Dermis microvascular lymphatic vessel endothelial cell (primary cell): ENCODE measurements at regions not wholly inside any gene's neighbourhood (a gene's known extent, or its start where the extent isn't known, plus 50 kb on each side); places are given as distances from the start of the nearest gene placed in this dataset.

ENCODE experiments used
- DNase-seq, 2 donors: peaks; one replicate each; pipeline versions ENCODE4 v3.0.0 to v3.0.0-alpha.2; 2010; ENCODE audit warnings: low read depth in 2 of 2

DNA sequence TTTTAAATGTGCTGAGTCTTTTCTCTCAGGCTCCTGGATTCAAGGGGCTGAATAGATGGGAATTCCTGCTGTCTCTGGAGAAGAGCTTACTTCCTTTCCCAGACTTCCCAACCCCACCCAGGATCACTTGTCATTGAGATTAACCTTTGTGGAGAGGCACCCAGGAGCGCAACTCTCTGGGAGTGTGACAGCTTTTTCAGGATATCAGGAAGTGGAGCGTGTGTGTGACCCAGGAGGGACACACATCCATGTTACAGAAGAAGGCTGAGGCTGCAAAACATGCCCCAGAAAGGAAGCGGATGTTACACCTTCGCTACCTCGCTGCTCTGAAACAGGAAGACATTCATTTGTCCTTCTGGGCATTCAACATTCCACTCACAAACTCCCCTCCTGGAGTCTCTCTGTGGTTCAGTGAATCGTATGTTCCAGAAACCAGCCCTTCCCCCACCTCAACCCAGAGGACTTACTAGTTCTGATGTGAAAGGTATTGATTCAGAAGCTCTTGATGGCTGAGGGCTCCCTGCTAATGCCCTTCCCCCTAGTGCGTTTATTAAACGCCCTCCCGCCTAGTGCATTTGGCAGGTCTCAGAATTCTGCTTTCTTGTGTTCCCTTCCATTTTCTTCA lies 523.9 kb downstream of the TNS1 start:
- no peak for DNase-seq

- no peak for DNase-seq
These were observed 525.2 kb downstream of the TNS1 start for GRCh38 chr2:217477583-217477982.

DNA sequence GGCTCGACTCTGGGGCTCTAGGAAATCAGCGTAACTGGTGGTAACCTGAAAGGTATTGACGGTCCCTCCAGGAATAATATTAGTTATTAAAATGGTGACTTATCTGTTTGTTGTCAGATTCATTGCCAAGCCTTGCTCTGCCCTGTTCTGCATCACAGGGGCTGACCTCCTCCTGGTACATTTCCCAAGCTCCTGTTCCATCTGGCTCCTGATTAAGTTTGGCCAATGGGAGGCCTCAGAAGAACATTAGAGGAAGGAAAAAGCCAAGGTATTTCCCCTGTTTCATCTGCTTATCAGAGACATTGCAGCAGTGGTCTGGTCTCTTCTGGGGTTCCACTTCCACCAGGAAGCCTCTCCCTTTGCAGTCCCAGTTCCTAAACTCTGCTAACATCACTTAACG lies 527.0 kb downstream of the TNS1 start:
- no peak for DNase-seq

GRCh38 chr2:217475101-217475500 lies 527.7 kb downstream of the TNS1 start:
- DNase-seq = no peak

- DNase-seq = no peak
These were observed 531.5 kb downstream of the TNS1 start for GRCh38 chr2:217471319-217471718.

DNA sequence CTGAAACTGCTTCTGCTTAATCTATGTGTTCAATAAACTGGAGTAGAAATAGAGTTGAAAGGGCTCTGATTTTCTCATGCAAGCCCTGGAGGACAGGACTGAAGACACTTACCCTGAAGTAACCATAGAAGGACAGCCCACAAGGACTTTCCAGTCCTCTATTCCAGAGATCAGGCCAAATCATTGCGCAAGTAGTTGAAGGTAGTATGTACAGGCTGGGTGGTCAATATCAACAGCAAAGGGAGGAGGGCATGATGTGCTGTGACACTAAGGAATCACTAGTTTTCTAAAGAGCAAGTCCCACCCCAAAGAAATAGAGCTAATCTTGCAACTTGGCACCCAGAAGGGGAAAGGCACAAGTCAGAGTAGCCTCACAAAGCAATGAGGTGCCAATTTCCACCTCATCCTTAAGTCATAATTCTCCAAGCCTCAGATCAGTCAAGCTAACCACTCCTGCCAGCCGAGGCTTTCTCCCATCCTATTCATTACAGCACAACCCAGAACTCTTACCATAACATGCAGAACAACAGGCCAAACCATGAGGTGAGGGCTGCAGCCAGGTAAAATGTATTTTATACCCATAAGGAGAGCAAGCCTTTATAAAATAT lies 533.5 kb downstream of the TNS1 start:
- DNase-seq = no peak

GRCh38 chr2:217468042-217468830 lies 534.6 kb downstream of the TNS1 start:
- no peak for DNase-seq

DNA sequence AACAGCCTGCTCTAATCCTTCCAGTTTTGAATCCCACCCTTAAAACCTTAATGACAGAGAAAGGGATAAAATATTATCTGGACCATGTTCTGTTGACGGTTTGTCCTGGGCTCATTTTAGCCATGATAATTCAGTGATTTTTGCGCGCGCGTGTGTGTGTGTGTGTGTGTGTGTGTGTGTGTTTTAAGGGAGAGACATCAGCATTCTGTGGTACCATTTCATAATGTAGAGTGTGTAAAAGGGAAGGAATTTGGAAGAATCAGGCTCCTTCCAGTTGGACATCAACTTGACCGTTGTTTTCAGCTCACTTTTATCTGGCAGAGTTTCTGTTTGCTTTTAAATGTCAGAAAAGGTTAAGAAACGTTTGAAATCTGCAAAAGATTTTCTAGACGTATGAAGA lies 535.5 kb downstream of the TNS1 start:
- no peak for DNase-seq

GRCh38 chr2:217466805-217467204 lies 536.0 kb downstream of the TNS1 start:
- DNase-seq = no peak

- DNase-seq = no peak
These were observed 536.7 kb downstream of the TNS1 start for GRCh38 chr2:217466104-217466503.

GRCh38 chr2:217465100-217465499 lies 537.7 kb downstream of the TNS1 start:
- no peak for DNase-seq

DNA sequence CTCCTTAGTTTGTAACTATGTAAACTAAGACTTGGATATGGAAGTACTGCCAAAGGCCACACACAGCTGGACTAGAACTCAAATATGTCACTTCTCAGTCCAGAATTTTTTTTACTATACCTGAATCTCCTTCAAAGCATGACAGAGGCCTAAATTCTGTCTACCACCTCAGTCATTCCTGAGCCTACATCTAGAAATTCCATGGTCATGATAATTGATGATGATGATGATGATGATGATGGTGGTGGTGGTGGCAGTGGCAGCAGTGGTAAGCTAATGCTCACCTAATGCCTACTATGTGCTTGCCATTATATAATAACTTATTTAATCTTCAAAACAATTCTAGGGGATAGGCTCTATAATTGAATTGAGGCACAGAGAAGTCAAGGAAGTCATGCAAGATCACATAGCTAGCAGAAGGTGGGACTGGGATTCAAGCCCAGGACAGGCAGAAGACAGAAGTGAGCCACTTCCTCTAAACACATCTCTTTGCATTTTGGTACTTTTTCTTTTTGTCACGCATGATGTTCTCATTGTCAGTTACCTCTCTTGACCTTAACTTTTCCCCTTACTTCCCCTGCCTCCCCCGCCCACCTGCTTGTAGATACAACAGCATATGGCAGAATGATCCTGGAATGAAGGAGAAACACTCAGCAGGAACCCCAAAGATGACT lies 539.3 kb downstream of the TNS1 start:
- DNase-seq = no peak

GRCh38 chr2:217462121-217462520 lies 540.7 kb downstream of the TNS1 start:
- no peak for DNase-seq

DNA sequence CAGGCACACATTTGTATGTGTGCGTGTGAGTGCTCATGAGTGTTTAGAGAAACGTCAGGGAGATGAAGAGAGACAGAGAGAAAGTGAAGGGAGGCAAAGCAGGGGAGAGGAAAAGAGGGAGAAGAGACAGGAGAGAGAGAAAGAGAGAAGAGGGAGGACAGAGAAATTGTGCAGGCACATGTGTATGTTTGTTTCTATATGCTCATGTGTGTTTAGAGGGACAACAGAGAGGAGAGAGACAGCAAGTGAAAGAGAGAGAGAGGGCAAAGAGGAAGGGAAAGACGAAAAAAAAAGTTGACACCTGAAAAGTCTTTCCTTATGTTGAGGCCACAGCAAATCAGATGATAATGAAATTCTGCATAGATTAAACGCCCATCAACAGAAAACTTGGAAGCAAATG lies 541.1 kb downstream of the TNS1 start:
- no peak for DNase-seq

DNA sequence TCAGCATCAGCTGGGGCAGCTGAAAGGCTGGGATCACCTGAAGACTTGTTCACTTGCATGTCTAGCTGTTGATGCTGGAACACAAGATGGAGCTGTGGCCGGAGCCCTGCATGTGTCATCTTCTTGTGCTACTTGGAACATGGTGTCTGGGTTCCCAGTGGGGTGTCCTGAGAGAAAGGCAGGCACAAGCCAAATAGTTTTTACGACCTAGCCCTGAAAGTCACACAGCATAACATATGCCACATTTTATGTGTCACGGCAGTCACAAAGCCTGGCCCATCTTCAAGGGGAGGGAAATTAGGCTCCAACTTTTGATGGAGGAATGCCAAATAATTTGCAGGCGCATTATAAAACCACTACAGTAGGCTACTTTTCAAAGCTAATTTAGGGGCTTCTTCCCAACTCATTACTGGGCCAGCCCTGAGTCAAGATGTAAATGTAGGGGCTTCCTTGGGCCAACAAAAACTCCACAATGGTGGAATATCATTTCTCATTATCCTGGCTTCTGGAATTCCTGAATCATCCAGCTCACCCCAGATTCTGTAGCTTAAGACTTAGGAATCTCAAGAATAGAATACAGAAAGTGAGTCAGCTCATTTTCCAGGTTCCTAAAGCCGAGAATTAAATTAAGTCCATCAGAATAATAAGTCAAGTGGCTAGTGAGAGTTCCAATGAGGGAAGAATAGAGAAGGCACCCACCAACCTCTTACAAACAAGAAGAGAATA lies 543.0 kb downstream of the TNS1 start:
- DNase-seq = no peak

DNA sequence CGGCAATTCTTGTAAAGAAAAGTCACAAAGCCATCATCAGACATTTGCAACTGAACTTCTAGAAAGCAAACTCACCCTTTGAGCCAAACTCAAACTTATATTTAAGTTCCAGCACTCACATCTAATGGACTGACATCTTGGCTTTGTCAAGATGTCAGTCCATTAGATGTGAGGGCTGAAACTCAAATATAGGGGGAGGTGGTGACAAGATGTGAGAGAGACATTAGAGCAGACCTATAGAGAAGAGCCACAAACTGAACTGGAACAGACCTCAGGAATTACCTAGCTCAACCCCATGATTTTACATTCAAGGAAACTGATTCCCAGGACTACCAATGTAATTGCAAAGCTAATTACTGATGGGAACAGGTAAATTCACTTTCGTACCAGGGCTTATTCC lies 543.8 kb downstream of the TNS1 start:
- no peak for DNase-seq

DNA sequence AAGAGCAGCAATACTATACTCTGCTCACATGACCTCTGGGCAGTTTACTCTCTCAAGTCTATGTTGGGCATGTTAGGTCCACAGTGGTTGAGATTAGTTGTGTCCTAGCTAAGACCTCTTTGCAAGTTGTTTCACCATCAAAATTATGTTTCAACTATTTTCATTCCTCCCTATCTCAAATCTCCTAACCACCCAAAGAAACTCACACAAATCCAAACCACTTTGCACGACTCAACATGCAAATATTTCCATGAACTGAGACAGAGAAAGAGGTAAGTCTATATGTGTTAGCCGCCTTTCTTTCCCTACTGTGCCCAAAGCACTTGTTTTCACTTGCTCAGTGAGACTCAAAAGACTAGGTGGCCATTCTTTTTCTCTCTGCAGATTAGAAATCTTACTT lies 546.8 kb downstream of the TNS1 start:
- no peak for DNase-seq

DNA sequence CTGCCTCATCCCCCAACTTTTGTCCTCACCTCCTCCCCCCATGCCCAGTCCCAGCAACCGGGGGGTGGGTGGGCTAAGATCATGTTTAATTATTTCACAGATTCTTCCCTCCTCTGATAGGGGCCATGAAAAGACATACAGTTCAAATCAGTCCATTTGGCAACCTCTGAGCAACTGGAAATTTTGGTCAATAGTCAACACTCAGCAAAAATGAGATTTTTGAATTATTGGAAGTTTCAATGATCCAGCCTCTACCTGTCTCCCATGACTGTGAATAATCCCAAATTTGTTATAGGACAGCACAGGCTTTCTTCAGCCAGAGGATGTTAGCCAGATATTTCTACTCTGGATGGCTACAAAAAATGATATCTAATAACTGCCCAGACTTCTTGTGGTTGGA lies 549.9 kb downstream of the TNS1 start:
- no peak for DNase-seq

GRCh38 chr2:217451666-217452065 lies 551.1 kb downstream of the TNS1 start:
- DNase-seq = peak in 1 of 2 donors; percentile 11

DNA sequence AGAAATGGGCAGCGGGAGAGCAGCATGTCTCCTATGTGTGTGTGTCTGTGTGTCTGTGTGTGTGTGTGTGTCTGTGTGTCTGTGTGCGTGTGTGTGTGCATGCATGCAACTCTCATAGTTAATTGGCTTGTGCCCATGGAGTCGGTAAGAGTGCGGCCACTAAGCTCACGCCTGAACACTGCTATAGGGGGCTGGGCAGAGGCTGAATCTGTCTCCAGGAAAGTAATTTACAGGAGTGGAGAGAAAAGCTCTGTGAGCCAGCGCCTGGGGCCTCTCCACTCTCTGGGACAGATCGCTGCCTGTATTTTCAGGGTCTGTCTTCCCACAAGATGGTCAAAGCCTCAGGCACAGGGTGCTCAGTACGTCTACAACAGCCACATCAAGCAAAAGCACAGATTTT lies 553.4 kb downstream of the TNS1 start:
- no peak for DNase-seq

- no peak for DNase-seq
These were observed 553.9 kb downstream of the TNS1 start for GRCh38 chr2:217448860-217449259.

DNA sequence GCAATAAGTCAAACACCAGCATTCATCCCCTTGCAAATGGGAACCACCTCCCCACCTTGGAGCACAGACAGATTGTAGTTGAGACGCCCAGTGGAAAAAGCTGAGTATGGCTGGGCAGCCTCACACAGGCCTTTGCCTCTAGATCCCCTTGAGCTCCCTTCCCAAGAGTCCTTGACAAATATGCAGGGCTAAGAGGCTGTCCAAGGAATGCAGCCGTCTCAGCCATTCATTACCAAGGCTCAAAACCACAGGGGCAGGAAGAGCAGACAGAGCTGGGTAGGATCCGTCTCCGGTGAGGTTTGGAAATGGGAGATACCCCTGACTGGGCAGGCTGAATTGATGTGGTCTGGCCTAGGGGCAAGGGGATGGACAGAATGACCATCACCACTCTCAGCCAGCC lies 557.1 kb downstream of the TNS1 start:
- DNase-seq = no peak
